K562 (cell line): ENCODE measurements at regions not wholly inside any gene's neighbourhood (a gene's known extent, or its start where the extent isn't known, plus 50 kb on each side); places are given as distances from the start of the nearest gene placed in this dataset.

ENCODE experiments used
- ATAC-seq: fragments of 200-7000 bp; cut with Tn5 transposase; 3 replicates; pipeline ENCODE4 v1.9.1; 2020; ENCODE audit warnings: moderate library complexity
- BruUV-seq: library from RNA; stranded (reverse); fragments of 400-500 nt; replicated peaks from 2 replicates; lab custom pipeline; 2021; lab: Mats Ljungman, UMichigan
- CTCF ChIA-PET: fragments of 300-600 bp; formaldehyde crosslinking; extraction: SDS; loops from one replicate; lab custom pipeline; 2021; ENCODE audit warnings: low intra/inter-chr PET ratio; lab: Yijun Ruan, JAX
- POLR2A ChIA-PET: fragments of 300-600, 350-650 bp; sonication (Branson Sonifier 250); formaldehyde crosslinking; extraction: SDS; loops from one replicate; lab custom pipeline; 2021; ENCODE audit warnings: antibody characterized with exemption, inconsistent platforms; lab: Yijun Ruan, JAX
- DNase-seq, 4 experiments: peaks; one replicate each; pipeline versions ENCODE4 v3.0.0 to v3.0.0-alpha.2; 2011 to 2018; ENCODE audit warnings: low spot score in 3 of 4, mixed read lengths in 3 of 4; ENCODE audit errors: extremely low read depth in 1 of 4
- FAIRE-seq: peaks from 2 replicates; lab custom pipeline; 2011; peaks lifted over from hg19 to GRCh38; lab: Jason Lieb, UNC
- H2AFZ ChIP-seq: 2 replicates; pipeline ENCODE4 v1.6.0; 2011; ENCODE audit warnings: low read depth, low read length, control low read depth, inconsistent platforms
- H3K27ac ChIP-seq: fragments of 200-600 bp; 3 replicates; pipeline ENCODE4 v1.8.0; 2011; ENCODE audit warnings: low read depth, mild to moderate bottlenecking, control low read depth, inconsistent platforms, low read length, moderate library complexity, mixed read lengths; ENCODE audit errors: extremely low read depth
- H3K27me3 ChIP-seq, 2 experiments: fragments of 300-600 bp in 1 of 2; 2 replicates in 1 of 2; 3 replicates in 1 of 2; pipeline versions ENCODE4 v1.6.0 to v1.8.0; 2011; ENCODE audit warnings: inconsistent platforms in 2 of 2, low read length in 2 of 2, mild to moderate bottlenecking in 1 of 2, mixed read lengths in 1 of 2, moderate library complexity in 1 of 2; ENCODE audit not compliant: control insufficient read depth in 2 of 2, insufficient read depth in 2 of 2
- H3K36me3 ChIP-seq: fragments of 300-600 bp; 3 replicates; pipeline ENCODE4 v1.8.0; 2011; ENCODE audit warnings: mild to moderate bottlenecking, low read length, inconsistent platforms; ENCODE audit not compliant: control insufficient read depth, insufficient read depth
- H3K4me1 ChIP-seq, 2 experiments: fragments of 200-600 bp in 1 of 2; replicated peaks in 1 of 2; 2 replicates in 1 of 2; 3 replicates in 1 of 2; pipeline versions ENCODE4 v1.5.1 to v1.8.0; 2011; ENCODE audit warnings: inconsistent platforms in 2 of 2, low read length in 2 of 2, mild to moderate bottlenecking in 1 of 2, mixed read lengths in 1 of 2, moderate library complexity in 1 of 2; ENCODE audit not compliant: control insufficient read depth in 2 of 2, insufficient read depth in 2 of 2
- H3K4me2 ChIP-seq: 2 replicates; pipeline ENCODE4 v1.6.1; 2011; ENCODE audit warnings: low read length, control low read depth, inconsistent platforms, mixed read lengths; ENCODE audit not compliant: insufficient read depth
- H3K4me3 ChIP-seq: fragments of 200-600 bp; sonication (generic), shearing (Covaris generic); 2 replicates; pipeline ENCODE4 v1.5.1; 2016; ENCODE audit warnings: control low read depth, inconsistent platforms
- H3K79me2 ChIP-seq: fragments of 200-600 bp; 3 replicates; pipeline ENCODE4 v1.8.0; 2011; ENCODE audit warnings: low read length, inconsistent platforms; ENCODE audit not compliant: control insufficient read depth, insufficient read depth
- H3K9ac ChIP-seq, 2 experiments: 2 replicates each; pipeline versions ENCODE4 v1.6.0 to v1.6.1; 2011; ENCODE audit warnings: low read depth in 2 of 2, low read length in 2 of 2, control low read depth in 1 of 2, inconsistent platforms in 1 of 2, mild to moderate bottlenecking in 1 of 2, mixed read lengths in 1 of 2; ENCODE audit not compliant: insufficient read depth in 1 of 2
- H3K9me1 ChIP-seq: one replicate; pipeline ENCODE4 v1.6.0; 2011; ENCODE audit warnings: inconsistent platforms, mild to moderate bottlenecking, low read length, moderate library complexity; ENCODE audit not compliant: control insufficient read depth, insufficient read depth
- H3K9me3 ChIP-seq: replicated peaks from 2 replicates; pipeline ENCODE4 v1.5.1; 2011; ENCODE audit warnings: low read depth, low read length, inconsistent platforms; ENCODE audit not compliant: control insufficient read depth, insufficient read depth
- H4K20me1 ChIP-seq: replicated peaks from 2 replicates; pipeline ENCODE4 v1.6.1; 2011; ENCODE audit warnings: low read length, inconsistent platforms, mixed read lengths; ENCODE audit not compliant: control insufficient read depth, insufficient read depth
- CREB3L1 ChIP-seq: fragments of 450-650 bp; IDR thresholded peaks from 2 replicates; pipeline ENCODE4 v1.6.1; 2014; ENCODE audit warnings: low read depth, mild to moderate bottlenecking, moderate library complexity, borderline replicate concordance
- DLX4 ChIP-seq: fragments of 250-450 bp; sonication (Bioruptor Pico); IDR thresholded peaks from 2 replicates; pipeline ENCODE4 v1.6.1; 2021; ENCODE audit warnings: mild to moderate bottlenecking
- FOXJ3 ChIP-seq: sonication (generic); formaldehyde crosslinking; IDR thresholded peaks from 2 replicates; pipeline ENCODE4 v1.4.0; 2020; ENCODE audit warnings: mild to moderate bottlenecking, missing genetic modification reagents
- KDM1A ChIP-seq, 2 experiments: fragments of 450-650 bp; IDR thresholded peaks; 2 replicates each; pipeline ENCODE4 v1.6.1; 2016; ENCODE audit warnings: mild to moderate bottlenecking in 2 of 2
- KHSRP ChIP-seq: fragments of 450-650 bp; IDR thresholded peaks from 2 replicates; pipeline ENCODE4 v1.6.1; 2017
- MTA1 ChIP-seq: fragments of 450-650 bp; IDR thresholded peaks from 2 replicates; pipeline ENCODE4 v1.6.1; 2017; ENCODE audit warnings: borderline replicate concordance
- RBM17 ChIP-seq: fragments of 200-400 bp; formaldehyde crosslinking; IDR thresholded peaks from 2 replicates; pipeline ENCODE4 v1.6.1; 2017; ENCODE audit warnings: low read depth, mild to moderate bottlenecking, low read length, borderline replicate concordance
- THAP7 ChIP-seq: fragments of 250-450 bp; sonication (Bioruptor Pico); IDR thresholded peaks from 2 replicates; pipeline ENCODE4 v1.5.0; 2021
- ZNF436 ChIP-seq: fragments of 250-450, 450-650 bp; sonication (Bioruptor Pico); formaldehyde crosslinking; IDR thresholded peaks from 2 replicates; pipeline ENCODE4 v1.7.0; 2020; ENCODE audit warnings: mild to moderate bottlenecking
- ZNF639 ChIP-seq, 2 experiments: fragments of 200-800 bp in 1 of 2; sonication (Bioruptor generic) in 1 of 2; sonication (generic) in 1 of 2; formaldehyde crosslinking in 1 of 2; IDR thresholded peaks in 1 of 2; conservative IDR thresholded peaks in 1 of 2; 2 replicates each; pipeline versions ENCODE4 v1.5.0 to v1.6.1; 2016 to 2020; ENCODE audit warnings: missing compliant biosample characterization in 1 of 2, missing genetic modification characterization in 1 of 2, missing genetic modification reagents in 1 of 2
- WGBS: fragments of 100-300 bp; shearing (Covaris generic); methylation state at CpG from one replicate; pipeline ENCODE4 v1.1.6; 2016; ENCODE audit warnings: low coverage, mixed read lengths; ENCODE audit not compliant: insufficient coverage; ENCODE audit errors: missing lambda C conversion rate; 5-methylcytosine and 5-hydroxymethylcytosine counted together
- in situ Hi-C: fragments of 300-500 bp; cut with MboI; formaldehyde crosslinking; loops from 4 replicates; pipeline ENCODE4 v1.15.0; 2018; ENCODE audit warnings: inconsistent platforms, mixed read lengths
- intact Hi-C: fragments of 100-400 bp; cut with micrococcal nuclease; formaldehyde crosslinking; loops from 2 replicates; pipeline ENCODE4 v1.14.2; 2022

- in situ Hi-C loops: no loop called here
- FAIRE-seq: no peak
- Histone ChIP-seq H3K27ac (no peak overlapping the region), H3K9me1 (no peaks in the 10 kb centered on the region), H2AFZ (no peak overlapping the region), H3K4me3 (no peak overlapping the region), H3K27me3 (peaks cover 0 to 23% of the 10 kb centered on the region in 2 experiments; a peak in 3 of 5 replicates), H3K4me1 (no peaks in the 10 kb centered on the region), H3K79me2 (no peaks in the 10 kb centered on the region), H3K9ac (no peak overlapping the region), H3K9me3 (no peaks in the 10 kb centered on the region), H3K4me2 (no peak overlapping the region), H3K36me3 (no peaks in the 10 kb centered on the region), H4K20me1 (no peaks in the 10 kb centered on the region)
- BruUV-seq: no TSS peak
- no peak for ATAC-seq
- no peak for TF ChIP-seq CREB3L1
- TF ChIP-seq KHSRP: no peak
- TF ChIP-seq THAP7 (CRISPR knock-in tag): no peak
- TF ChIP-seq DLX4 (CRISPR knock-in tag): no peak
- TF ChIP-seq ZNF639 (CRISPR knock-in tag; conservative IDR thresholded peaks at IDR 0.05 in 1 of 2, IDR thresholded peaks at IDR 0.05 in 1 of 2): no peak
- no peak for TF ChIP-seq MTA1
- TF ChIP-seq FOXJ3 (CRISPR knock-in tag): no peak
- no peak for TF ChIP-seq RBM17
- TF ChIP-seq ZNF436: no peak
- no peak for TF ChIP-seq KDM1A (IDR thresholded peaks at IDR 0.05)
- no peak for DNase-seq
- ChIA-PET CTCF (no interaction called here), POLR2A (interaction anchor here (0.7 kb wide), 1 partner anchor 24 kb away, joined by 3 read pairs; no protein-coding TSS in a partner anchor)
- under 1% methylated on average over 20 of the region's 28 CpGs for whole genome bisulfite sequencing
- intact Hi-C loops: no loop called here
Observed at GRCh38 chr10:100687143-100688003, 58.0 kb upstream of the PAX2 start.
